ENCODE measurements at regions not wholly inside any gene's neighbourhood (a gene's known extent, or its start where the extent isn't known, plus 50 kb on each side); places are given as distances from the start of the nearest gene placed in this dataset.

DNA sequence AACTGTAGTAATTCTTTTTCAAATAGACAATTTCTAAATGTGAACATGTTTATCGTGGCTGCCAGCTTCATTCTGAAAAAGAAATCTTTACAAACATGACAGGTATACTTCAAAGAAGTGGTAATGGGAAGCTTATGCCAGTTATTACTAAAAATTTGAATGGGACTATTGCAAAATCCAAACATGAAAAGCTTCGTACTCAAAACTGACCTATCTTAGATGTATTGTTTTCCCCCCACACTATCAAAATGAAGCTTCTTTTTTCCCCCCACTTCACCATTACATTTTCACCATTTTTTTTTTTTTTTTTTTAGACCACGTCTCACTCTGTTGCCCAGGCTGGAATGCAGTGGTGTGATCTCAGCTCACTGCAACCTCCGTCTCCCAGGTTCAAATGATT lies 50.4 kb upstream of the SERTAD2 start:
- Mint-ChIP-seq H3K4me3 (no peak overlapping the region), H3K4me1 (peaks cover 28% of the 10 kb centered on the region), H3K27ac (no peak overlapping the region), H3K9me3 (peaks cover 12% of the 10 kb centered on the region), H3K27me3 (no peaks in the 10 kb centered on the region), H3K36me3 (ENCODE audit: low read depth) (peaks cover 15% of the 10 kb centered on the region)
- intact Hi-C loops (cut with micrococcal nuclease): no loop called here
- DNase-seq: no peak

DNA sequence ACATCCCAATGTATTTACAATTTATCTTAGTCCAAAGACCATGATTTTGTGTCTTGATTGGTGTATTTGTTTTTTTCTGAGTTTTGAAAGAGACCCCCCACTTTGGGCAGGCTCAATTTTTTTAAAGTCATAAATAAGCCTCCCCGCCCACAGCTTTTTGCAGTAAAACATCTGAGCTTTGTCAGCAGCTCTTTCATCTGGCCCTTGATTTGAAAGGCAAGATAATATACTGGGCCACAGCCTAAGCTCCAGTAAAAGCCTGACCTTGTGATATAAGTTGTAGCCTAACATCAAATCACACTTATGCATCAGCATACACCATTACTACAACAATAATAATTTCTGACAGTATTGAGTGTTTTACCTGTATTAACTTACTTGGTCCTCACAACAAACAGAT lies 51.3 kb upstream of the SERTAD2 start:
- Mint-ChIP-seq H3K27ac (no peak overlapping the region), H3K4me3 (no peak overlapping the region), H3K4me1 (peaks cover 22% of the 10 kb centered on the region), H3K36me3 (ENCODE audit: low read depth) (peaks cover 13% of the 10 kb centered on the region), H3K9me3 (peaks cover 10% of the 10 kb centered on the region), H3K27me3 (no peaks in the 10 kb centered on the region)
- intact Hi-C loops (cut with micrococcal nuclease): no loop called here
- DNase-seq: peak; percentile 44

DNA sequence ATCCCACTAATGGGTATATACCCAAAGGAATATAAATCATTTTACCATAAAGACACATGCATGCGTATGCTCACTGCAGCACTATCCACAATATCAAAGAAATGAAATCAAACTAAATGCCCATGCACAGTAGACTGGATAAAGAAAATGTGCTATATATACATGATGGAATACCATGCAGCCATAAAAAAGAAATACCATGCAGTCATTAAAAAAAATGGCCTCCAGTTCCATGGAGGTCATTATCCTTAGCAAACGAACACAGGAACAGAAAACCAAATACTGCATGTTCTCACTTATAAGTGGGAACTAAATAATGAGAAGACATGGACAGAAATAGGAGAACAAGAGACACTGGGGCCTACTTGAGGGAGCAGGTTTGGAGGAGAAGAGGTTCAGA lies 53.6 kb upstream of the SERTAD2 start:
- no peak overlapping the region for H3K4me3 Mint-ChIP-seq
- intact Hi-C loops (cut with micrococcal nuclease): no loop called here
- peaks cover 6% of the 10 kb centered on the region for H3K9me3 Mint-ChIP-seq
- no peaks in the 10 kb centered on the region for H3K27me3 Mint-ChIP-seq
- DNase-seq: peak; percentile 12
- H3K36me3 Mint-ChIP-seq (ENCODE audit: low read depth): peaks cover 12% of the 10 kb centered on the region
- H3K4me1 Mint-ChIP-seq: peaks cover 21% of the 10 kb centered on the region
- no peak overlapping the region for H3K27ac Mint-ChIP-seq

DNA sequence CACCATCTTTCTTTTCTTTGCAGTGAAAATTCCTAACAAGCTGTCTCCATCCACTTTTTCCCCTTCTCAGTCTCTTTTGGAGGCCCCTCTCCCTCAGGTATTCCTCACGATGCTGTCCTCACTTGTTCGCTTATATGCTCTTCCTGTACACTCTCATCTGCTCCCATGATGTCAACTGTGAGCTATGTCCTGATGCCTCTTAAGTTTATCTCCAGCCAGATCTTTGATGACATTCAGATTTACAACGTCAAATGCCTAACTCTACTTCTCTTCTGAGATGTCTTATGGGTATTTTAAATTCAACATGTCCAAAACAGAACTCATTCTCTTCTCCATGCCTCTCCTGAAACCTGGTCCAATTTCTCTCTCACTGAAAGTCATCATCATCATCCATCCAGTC lies 55.1 kb upstream of the SERTAD2 start:
- Mint-ChIP-seq H3K27ac (no peak overlapping the region), H3K4me1 (peaks cover 18% of the 10 kb centered on the region), H3K36me3 (ENCODE audit: low read depth) (peaks cover 9% of the 10 kb centered on the region), H3K27me3 (no peaks in the 10 kb centered on the region), H3K9me3 (peaks cover 6% of the 10 kb centered on the region), H3K4me3 (no peak overlapping the region)
- peak; percentile 49 for DNase-seq
- intact Hi-C loops (cut with micrococcal nuclease): no loop called here

DNA sequence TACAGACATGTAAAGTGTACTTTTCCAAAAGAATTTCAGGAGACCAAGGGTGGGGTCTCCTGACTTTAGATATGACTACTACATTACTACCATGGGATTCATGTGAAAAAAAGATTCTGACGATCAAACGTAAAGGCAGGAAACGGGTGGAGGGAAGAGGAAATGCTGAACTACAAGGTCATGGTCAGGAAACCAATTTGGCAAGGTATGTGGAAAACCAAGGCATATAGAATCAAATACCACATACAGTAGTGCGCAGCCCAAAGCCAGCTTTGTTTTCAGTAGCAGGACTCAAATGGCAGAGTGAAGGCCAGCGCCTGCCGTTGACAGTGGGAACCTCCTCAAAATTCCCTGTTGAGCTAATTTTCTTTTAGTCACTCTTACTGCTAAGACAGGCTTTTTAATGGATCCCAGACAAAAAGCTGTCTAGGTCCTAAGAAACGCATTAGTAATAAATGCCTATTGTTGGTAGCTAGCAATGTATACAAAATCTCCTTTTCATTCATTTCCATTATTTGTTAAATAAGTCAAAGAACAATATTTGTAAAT lies 57.6 kb upstream of the SERTAD2 start:
- Mint-ChIP-seq H3K27ac (peak overlapping the region; percentile 34), H3K9me3 (peaks cover 6% of the 10 kb centered on the region), H3K36me3 (ENCODE audit: low read depth) (peaks cover 9% of the 10 kb centered on the region), H3K4me3 (peak overlapping the region; percentile 23), H3K27me3 (no peaks in the 10 kb centered on the region), H3K4me1 (peaks cover 9% of the 10 kb centered on the region)
- peak; percentile 72 for DNase-seq
- intact Hi-C loops (cut with micrococcal nuclease): no loop called here

DNA sequence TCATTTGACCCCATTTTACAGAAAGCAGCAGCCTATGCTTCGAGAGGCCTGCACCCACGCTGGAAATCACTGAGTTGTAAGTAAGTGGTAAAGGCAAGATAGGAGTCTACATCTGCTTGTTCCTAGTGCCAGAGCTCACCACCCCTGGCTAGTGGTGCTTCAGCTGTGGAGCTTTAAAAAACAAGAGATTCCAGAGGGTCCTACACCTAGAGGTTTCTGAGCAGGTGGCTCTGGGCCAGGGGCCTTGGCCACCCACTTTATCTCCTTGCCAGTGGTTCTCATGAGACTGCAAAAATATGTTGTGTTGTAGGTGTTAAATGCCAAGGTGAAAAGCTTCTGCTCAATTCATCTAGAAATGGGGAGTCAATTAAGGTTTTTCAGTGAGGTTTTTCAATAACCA lies 60.0 kb upstream of the SERTAD2 start:
- Mint-ChIP-seq H3K36me3 (ENCODE audit: low read depth) (peaks cover 3% of the 10 kb centered on the region), H3K4me3 (no peak overlapping the region), H3K27ac (no peak overlapping the region), H3K9me3 (no peaks in the 10 kb centered on the region), H3K4me1 (peaks cover 16% of the 10 kb centered on the region), H3K27me3 (no peaks in the 10 kb centered on the region)
- DNase-seq: no peak
- intact Hi-C loops (cut with micrococcal nuclease): no loop called here

DNA sequence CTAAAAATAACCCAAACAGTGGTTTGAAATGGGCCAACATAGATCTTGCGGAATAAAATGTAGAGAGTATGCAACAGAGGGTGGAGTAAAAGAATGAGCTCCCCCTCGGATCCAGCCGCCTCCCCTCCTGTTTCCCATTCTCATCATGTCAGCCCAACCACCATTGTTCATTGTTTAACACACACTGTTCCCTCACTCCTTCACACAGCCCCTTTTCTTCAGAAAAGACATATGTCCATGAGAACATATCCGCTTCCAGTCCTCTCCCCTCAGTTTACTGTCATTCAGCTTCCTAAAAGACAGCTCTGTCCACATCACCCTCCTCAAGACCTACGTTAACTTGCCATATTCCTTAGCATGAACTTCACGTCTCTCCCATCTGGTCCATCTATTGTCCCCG lies 62.9 kb upstream of the SERTAD2 start:
- no peaks in the 10 kb centered on the region for H3K36me3 Mint-ChIP-seq (ENCODE audit: low read depth)
- DNase-seq: no peak
- H3K4me3 Mint-ChIP-seq: no peak overlapping the region
- no peaks in the 10 kb centered on the region for H3K27me3 Mint-ChIP-seq
- H3K9me3 Mint-ChIP-seq: no peaks in the 10 kb centered on the region
- peaks cover 12% of the 10 kb centered on the region for H3K4me1 Mint-ChIP-seq
- no peak overlapping the region for H3K27ac Mint-ChIP-seq
- intact Hi-C loops (cut with micrococcal nuclease): no loop called here

DNA sequence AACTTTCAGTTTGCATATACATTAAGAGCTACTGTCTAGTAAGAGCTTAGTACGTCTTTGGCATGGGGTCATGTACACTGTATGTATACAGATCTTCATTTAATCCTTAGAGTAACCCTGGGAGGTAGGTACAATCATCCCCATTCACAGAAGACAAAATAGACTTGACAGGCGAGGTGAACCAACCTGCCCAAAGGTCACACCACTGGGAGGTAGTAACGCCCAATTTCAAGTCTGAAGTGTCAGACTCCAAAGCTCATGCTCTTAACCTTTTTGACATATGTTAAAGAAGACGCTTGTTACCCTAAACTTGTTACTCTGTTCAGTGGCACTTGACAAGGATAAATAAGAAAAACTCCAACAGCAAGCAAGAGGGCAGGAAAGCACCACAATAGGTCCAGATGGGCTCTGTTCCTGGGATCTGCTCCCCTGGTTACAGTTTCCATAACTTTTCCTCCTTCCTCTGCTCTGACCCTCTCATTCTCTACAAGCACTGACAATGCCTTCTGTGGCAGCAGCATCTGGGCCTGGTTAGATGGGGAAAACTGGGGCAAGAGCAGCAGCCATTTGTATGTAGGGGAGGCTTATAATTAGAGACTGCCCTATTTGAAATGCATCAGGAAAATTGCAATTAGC lies 64.7 kb upstream of the SERTAD2 start:
- H3K36me3 Mint-ChIP-seq (ENCODE audit: low read depth): no peaks in the 10 kb centered on the region
- H3K4me3 Mint-ChIP-seq: no peak overlapping the region
- no peak for DNase-seq
- no peaks in the 10 kb centered on the region for H3K27me3 Mint-ChIP-seq
- H3K27ac Mint-ChIP-seq: no peak overlapping the region
- intact Hi-C loops (cut with micrococcal nuclease): no loop called here
- H3K4me1 Mint-ChIP-seq: peaks cover 12% of the 10 kb centered on the region
- H3K9me3 Mint-ChIP-seq: no peaks in the 10 kb centered on the region

DNA sequence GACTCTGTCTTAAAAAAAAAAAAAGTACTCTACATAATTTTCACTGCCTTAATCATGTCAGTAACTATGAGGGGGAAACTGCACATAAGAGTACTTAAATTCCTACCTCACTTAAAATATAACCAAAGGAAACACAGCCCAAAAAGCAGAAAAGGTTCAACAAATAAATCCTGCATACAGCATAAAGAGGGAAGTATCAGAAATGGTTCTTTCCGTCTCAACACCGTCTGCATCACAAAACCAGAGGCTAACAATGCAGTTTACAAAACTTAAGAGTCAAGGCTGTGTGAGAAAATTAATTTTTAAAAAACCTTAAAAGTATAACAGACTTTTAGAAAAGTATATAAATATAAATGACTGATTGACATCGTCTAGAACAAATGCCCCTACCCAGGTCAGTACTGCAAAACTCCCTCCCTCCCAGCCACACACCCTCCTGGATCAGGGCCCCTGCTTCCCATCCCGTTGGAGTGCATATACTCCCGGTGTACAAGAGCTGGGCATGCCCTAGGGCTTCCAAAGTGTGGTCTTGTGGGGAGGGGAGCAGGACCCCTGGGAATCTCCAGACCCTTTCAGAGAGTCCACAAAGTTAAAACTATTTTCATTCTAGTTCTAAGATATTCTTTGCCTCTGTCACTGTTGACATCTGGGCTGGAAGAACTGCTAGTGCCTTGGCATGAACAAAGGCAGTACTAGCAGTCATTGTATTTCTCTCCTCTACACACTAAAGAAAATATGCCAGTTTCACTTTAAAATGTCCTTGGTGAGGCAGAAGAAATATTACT lies 67.0 kb upstream of the SERTAD2 start:
- intact Hi-C loops (cut with micrococcal nuclease): no loop called here
- no peak for DNase-seq
- Mint-ChIP-seq H3K9me3 (no peaks in the 10 kb centered on the region), H3K27ac (no peak overlapping the region), H3K4me3 (no peak overlapping the region), H3K27me3 (no peaks in the 10 kb centered on the region), H3K36me3 (ENCODE audit: low read depth) (no peaks in the 10 kb centered on the region), H3K4me1 (peaks cover 14% of the 10 kb centered on the region)

DNA sequence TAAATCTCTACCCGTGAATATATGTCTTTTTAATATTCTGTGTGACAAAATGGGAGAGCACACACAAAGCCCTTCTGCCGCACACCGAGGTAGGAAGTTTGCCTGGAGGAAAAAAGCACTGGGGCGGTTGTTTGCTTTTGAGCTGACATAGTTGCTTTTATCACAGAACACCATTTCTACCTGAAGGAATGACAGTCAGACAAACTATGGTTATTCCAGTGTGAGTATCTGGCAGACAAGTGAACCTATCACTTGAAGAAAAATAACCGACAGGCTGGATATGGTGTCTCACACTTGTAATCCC lies 67.6 kb upstream of the SERTAD2 start:
- no peaks in the 10 kb centered on the region for H3K27me3 Mint-ChIP-seq
- H3K9me3 Mint-ChIP-seq: no peaks in the 10 kb centered on the region
- H3K4me1 Mint-ChIP-seq: peaks cover 16% of the 10 kb centered on the region
- no peaks in the 10 kb centered on the region for H3K36me3 Mint-ChIP-seq (ENCODE audit: low read depth)
- no peak overlapping the region for H3K4me3 Mint-ChIP-seq
- no peak for DNase-seq
- H3K27ac Mint-ChIP-seq: no peak overlapping the region
- intact Hi-C loops (cut with micrococcal nuclease): no loop called here

DNA sequence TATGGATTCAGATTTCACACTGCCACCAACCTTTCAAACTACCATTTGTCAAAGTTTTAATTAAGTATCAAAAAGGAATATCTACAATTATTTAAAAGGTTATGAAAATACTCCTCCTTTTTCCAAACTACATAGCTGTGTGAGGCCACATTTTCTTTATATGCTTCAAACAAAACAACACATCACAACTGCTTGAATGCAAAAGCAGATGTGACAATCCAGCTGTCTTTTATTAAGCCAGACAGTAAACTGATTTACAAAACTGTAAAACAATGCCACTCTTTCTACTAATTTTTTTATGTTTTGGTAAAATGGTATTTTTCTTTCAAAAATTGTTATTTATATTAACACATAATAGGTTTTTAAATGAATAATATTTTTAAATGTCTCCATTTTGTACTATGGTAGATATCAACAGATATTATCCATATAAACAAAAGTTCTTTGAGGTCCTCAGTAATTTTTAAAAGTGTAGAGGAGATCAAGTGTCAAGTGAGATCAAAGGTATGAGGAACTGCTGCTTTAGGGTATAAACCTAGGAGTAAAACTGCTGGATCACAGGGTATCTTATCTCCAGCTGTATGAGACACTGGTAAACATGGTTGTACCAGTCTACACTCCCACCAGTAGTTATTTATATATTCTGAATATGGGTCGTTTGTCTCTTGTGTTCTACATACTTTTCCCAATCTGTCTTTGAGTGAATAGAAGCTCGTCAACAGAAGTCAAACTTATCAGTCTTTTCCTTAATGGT lies 68.8 kb upstream of the SERTAD2 start:
- H3K9me3 Mint-ChIP-seq: no peaks in the 10 kb centered on the region
- H3K4me1 Mint-ChIP-seq: peaks cover 25% of the 10 kb centered on the region
- DNase-seq: no peak
- H3K36me3 Mint-ChIP-seq (ENCODE audit: low read depth): no peaks in the 10 kb centered on the region
- H3K4me3 Mint-ChIP-seq: no peak overlapping the region
- no peak overlapping the region for H3K27ac Mint-ChIP-seq
- intact Hi-C loops (cut with micrococcal nuclease): no loop called here
- no peaks in the 10 kb centered on the region for H3K27me3 Mint-ChIP-seq

DNA sequence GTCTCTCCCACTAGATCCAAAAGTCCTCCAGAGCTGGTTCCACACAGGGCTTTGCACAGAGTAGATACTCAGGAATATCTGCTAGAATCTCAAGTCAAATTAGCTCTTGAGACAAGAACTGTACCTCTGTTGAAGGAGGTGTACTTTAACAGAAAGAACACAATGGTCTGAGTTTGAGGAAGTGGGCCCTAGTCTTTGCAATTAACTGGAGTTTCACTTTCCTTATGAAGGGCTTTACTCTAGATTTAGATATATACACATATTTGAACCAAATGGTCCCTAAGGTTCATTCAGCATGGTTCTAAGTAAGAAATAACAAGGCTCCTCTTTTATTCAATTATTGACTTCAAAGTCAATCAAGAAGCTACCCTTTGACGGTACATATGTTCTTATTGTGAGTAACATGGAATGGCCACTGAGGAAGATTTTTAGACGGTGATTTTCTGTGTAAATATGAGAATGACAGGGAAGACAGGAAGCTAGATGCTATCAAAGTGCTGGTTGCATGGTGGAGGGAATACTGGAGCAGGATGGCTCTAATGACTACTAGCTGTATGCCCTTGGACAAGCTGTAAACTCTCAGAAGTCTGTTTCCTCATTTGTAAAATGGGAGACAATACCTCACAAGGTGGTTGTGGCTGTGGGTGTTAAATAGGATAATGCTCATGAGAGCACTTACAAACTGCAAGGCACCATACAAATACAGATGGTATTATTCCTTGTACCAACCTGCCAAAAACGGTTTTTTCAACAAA lies 73.5 kb upstream of the SERTAD2 start:
- Mint-ChIP-seq H3K4me1 (peaks cover 51% of the 10 kb centered on the region), H3K9me3 (no peaks in the 10 kb centered on the region), H3K4me3 (peak overlapping the region; percentile 65), H3K27ac (peak overlapping the region; percentile 85), H3K27me3 (no peaks in the 10 kb centered on the region), H3K36me3 (ENCODE audit: low read depth) (peaks cover 7% of the 10 kb centered on the region)
- DNase-seq: peak; percentile 70
- intact Hi-C loops (cut with micrococcal nuclease): no loop called here

DNA sequence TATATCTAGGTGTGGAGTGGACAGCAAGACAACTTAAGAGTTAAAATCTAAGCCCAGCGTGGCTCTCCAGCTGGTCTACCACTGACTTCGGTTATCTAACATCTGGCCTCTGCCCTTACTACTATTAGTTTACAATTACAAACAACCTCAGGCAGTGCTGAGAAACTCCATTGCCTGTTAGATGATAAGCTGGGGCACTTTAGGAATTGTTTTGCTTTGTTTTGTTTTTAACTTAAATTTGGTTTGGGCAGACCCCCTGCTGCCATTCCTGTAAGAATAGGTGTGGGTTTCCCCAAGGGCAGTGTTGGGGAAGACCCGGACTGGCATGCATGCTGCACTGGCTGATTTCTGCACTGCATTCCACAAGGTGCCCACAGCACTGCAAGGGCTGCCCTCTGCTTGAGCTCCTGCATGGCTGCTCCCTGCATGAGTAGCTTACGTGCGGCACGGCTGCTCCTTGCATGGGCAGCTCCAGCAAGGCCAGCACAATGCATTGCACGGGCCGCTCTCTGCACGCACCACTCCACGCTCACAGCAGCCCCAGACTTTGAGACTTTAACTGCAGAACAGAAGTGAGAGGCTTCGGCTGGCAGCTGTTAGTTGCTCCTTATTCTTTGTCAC lies 74.2 kb upstream of the SERTAD2 start:
- DNase-seq: peak; percentile 58
- Mint-ChIP-seq H3K36me3 (ENCODE audit: low read depth) (peaks cover 7% of the 10 kb centered on the region), H3K27ac (peak overlapping the region; percentile 85), H3K27me3 (no peaks in the 10 kb centered on the region), H3K9me3 (no peaks in the 10 kb centered on the region), H3K4me1 (peaks cover 51% of the 10 kb centered on the region), H3K4me3 (peak overlapping the region; percentile 55)
- intact Hi-C loops (cut with micrococcal nuclease): no loop called here
